Activated naive CD4-positive, alpha-beta T cell treated with Interleukin-2 at 50 U/mL for 16 hours (primary cell): ENCODE measurements at regions not wholly inside any gene's neighbourhood (a gene's known extent, or its start where the extent isn't known, plus 50 kb on each side); places are given as distances from the start of the nearest gene placed in this dataset.
"Not testable (repeated sequence)": the region's sequence is repeated elsewhere in the genome, so short reads cannot be mapped to it uniquely, and the experiment has no call there.

Source experiments
- DNase-seq: peaks from one replicate; pipeline ENCODE4 v3.0.0-alpha.2; 2020

GRCh38 chr2:40584432-40584831, 132.5 kb upstream of the SLC8A1 start:
- no peak for DNase-seq

DNA sequence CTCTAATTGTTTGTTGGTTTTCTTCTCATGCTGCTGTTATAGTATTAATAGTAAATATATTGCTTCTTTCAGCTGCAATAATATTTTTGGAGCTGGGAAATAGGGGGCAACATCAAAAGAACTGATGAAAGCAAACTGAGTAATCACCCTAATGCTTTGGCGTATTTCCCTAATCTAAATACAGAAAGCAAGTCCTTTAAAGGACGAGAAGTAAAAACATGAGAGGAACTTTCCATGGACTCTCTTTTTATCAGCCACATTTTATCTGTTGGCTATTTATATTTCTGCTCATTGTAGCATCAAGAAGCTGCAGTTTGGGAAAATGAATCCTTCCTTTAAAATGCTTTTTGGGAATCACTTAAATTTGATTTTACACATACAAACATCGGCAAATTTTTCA, 139.9 kb upstream of the SLC8A1 start:
- no peak for DNase-seq

DNA sequence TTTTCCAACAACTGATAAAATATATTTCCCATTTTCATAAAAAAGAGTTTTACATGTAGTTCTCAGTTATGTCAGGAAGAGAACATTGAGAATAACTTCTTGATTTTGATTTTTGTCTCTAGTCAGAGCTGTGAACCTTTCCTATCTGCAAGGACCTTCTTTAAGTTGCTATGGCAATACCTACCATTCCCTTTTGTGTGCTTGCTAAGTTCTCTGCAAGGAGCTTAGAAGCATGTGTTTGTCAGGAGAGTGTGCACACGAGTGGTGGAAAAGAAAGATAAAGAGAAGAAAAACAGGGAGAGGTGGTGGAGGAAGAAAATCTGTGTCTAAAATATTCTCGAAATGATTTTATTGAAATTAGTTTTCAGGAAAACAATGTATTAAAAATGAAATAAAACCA, 140.3 kb upstream of the SLC8A1 start:
- no peak for DNase-seq

DNA sequence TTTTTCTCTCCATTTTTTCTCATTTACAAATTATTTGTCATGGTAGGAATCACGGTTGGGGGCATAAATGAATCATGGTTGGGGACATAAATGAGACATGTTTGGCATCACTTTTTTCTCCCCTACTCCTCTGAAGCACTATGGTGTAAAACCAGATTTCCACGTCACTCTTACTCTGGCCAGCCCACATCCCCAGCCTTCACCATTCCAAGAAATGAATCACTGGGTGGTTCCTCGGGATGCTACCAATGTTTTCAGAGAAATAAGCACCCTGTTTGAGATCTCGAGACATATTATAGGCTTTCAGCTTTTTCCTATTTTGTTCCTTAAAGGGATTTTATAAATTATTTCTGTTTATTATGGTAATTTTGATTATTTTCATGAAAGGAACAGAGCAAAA, 155.0 kb upstream of the SLC8A1 start:
- no peak for DNase-seq

DNA sequence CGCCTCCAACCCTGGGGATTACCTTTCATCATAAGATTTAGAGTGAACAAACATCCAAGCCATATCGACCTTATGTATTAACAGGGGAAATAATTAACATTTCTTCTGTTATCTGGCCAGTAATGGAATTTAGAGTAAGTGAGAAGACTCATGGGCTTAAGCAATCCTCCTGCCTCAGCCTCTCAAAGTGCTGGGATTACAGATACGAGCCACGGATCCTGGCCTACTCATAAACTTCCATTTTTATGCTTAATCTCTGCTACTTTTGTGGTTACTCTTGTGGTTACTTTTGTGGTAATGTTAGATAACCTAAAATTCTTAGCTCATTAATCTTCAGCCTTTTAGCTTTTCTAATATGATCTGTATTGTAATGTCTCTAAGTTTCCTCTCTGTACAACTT, 159.3 kb upstream of the SLC8A1 start:
- DNase-seq: no peak

- DNase-seq: no peak
Measured at GRCh38 chr2:40625849-40626248, 174.0 kb upstream of the SLC8A1 start.

- DNase-seq: no peak
Measured at GRCh38 chr2:40628556-40628955, 176.7 kb upstream of the SLC8A1 start.

- DNase-seq: no peak
Measured at GRCh38 chr2:40629768-40630434, 178.0 kb upstream of the SLC8A1 start.

- DNase-seq: no peak
Measured at GRCh38 chr2:40639320-40639719, 187.4 kb upstream of the SLC8A1 start.

- no peak for DNase-seq
Measured at GRCh38 chr2:40642237-40642636, 190.3 kb upstream of the SLC8A1 start.

- DNase-seq: no peak
Measured at GRCh38 chr2:40642726-40643125, 190.8 kb upstream of the SLC8A1 start.

GRCh38 chr2:40646642-40647041, 194.8 kb upstream of the SLC8A1 start:
- DNase-seq: no peak

DNA sequence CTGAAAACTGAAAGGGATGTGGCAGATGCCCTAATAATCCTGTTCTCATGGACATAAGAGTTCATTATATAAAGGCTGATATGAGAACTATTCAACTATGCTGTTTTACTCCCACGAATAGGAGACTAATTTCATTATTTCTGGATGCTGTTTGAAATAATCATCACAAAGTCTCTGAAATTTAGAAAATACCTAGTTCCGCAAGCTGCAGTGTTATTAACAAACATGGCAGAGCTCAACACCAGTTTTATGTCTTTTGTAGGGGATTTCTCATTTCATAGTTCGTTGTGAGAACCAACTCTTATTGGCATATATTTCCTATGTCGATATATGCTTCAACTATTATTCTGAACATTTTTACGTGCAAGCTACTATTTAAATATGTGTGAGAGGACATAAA, 200.3 kb upstream of the SLC8A1 start:
- DNase-seq: no peak

GRCh38 chr2:40653829-40654228, 201.9 kb upstream of the SLC8A1 start:
- no peak for DNase-seq

DNA sequence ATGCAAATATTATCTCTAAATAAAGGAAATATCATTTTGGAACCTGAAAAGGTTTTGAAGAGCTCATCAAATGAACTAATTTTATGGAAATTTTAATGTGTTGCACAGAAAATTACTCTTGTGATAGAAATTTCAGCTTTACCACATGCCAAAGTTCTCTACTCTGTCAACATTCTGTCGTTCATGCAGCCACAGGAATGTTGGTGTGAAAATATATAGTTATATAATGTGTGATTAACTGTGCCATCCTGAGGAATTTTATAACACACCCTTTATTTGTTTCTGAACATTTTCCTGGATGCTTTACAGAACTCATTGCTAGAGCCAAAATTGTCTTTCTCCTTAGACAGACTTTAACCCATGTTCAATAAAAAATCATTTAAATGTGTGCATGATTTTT, 202.5 kb upstream of the SLC8A1 start:
- DNase-seq: no peak

DNA sequence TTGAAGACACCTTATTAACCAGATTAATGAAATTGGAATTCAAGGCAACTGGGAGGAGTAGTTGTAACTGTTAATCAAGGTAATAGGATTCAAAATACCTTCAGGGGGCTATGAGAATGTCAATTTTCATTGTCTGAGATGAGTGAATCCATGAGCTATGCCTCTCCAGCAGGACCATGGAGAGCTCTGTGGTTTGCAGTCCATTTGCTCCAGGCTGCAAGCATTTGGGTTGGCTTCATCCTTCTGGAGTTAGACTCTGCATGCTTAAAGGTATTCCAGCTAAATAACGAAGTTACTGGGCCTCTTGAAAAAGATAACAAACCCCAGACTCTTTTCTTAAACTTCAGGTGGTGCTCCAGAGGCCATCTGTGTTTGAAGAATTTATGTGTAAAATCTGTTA, 207.1 kb upstream of the SLC8A1 start:
- no peak for DNase-seq

- DNase-seq: no peak
Measured at GRCh38 chr2:40665493-40666232, 213.8 kb upstream of the SLC8A1 start.

- DNase-seq: no peak
Measured at GRCh38 chr2:40666398-40666797, 214.5 kb upstream of the SLC8A1 start.

GRCh38 chr2:40668425-40668824, 216.5 kb upstream of the SLC8A1 start:
- DNase-seq: no peak

DNA sequence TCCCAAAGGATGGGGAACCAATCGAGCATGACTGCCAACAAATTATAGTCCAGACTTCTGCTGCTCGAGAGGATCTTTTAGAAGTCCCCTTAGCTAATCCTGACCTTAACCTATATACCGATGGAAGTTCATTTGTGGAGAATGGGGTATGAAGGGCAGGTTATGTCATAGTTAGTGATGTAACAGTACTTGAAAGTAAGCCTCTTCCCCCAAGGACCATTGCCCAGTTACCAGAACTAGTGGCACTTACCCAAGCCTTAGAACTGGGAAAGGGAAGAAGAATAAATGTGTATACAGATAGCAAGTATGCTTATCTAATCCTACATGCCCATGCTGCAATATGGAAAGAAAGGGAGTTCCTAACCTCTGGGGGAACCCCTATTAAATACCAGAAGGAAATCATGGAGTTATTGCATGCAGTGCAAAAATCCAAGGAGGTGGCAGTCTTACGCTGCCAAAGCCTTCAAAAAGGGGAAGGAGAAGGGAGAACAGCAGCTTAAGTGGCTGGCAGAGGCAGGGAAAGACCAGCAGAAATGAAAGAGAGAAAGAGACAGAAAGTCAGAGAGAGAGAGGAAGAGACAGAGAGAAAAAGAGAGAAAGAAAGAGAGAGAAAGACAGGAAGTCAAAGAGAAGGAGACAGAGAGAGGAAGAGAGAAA, 224.4 kb upstream of the SLC8A1 start:
- not testable (repeated sequence) for DNase-seq

DNA sequence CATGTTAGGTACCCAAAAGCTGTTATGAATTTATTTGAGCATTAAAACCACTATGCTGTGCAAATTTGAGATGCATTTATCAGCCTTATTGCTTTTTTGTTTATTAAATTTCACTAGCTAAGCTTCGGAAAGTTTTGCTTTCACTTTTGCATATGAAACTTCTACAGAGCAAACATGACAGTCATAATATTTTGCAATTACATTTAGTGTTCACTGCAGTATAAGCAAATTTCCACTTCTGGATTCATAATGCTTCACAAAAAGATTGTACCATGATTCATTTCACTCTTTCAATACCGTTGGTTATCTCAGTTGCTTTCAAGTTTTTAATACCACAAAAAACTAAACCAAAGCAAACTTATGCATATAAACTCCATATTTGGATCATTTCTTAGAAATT, 228.7 kb upstream of the SLC8A1 start:
- no peak for DNase-seq

DNA sequence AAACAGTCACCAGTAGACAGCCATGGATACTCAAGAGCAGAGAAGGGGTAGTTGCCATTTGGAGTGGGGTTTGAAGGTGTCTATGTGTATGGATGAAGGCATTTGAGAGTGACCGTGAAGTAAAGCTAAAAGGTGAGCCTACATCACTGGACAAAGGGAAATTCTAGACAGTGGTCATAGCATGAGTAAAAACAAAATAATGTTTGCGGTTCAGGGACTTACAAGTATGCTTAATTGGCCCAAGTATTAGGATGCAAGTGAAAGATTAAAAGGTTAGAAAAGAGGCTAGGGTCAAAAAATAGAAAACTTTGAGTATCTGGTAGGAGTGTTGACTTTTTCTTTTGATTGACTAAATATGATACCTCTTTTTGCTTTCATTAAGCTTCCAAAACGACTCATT, 238.1 kb upstream of the SLC8A1 start:
- no peak for DNase-seq

- no peak for DNase-seq
Measured at GRCh38 chr2:40690525-40690924, 238.6 kb upstream of the SLC8A1 start.

- DNase-seq: no peak
Measured at GRCh38 chr2:40700231-40700954, 248.5 kb upstream of the SLC8A1 start.
